Kidney (tissue), 13 donors: ENCODE measurements at regions not wholly inside any gene's neighbourhood (a gene's known extent, or its start where the extent isn't known, plus 50 kb on each side); places are given as distances from the start of the nearest gene placed in this dataset.

Experiments used
- DNase-seq, 5 donors: peaks; one replicate each; pipeline ENCODE4 v3.0.0-alpha.2; 2013 to 2020
- FAIRE-seq: peaks from 2 replicates; lab custom pipeline; 2012; peaks lifted over from hg19 to GRCh38; lab: Jason Lieb, UNC
- H3K27ac ChIP-seq, 2 donors: one replicate each; pipeline ENCODE4 v1.7.0; 2013; ENCODE audit warnings: low read depth in 2 of 2, low read length in 2 of 2, inconsistent platforms in 1 of 2
- H3K27me3 ChIP-seq: one replicate; pipeline ENCODE4 v1.7.1; 2013; ENCODE audit warnings: low read length, inconsistent platforms; ENCODE audit not compliant: control insufficient read depth, insufficient read depth
- H3K36me3 ChIP-seq, 3 donors: one replicate each; pipeline versions ENCODE4 v1.7.0 to v1.7.1; 2013; ENCODE audit warnings: low read length in 3 of 3, control low read depth in 1 of 3, inconsistent platforms in 1 of 3; ENCODE audit not compliant: insufficient read depth in 3 of 3, control insufficient read depth in 2 of 3
- H3K4me1 ChIP-seq, 3 donors: one replicate each; pipeline versions ENCODE4 v1.7.0 to v1.7.1; 2013; ENCODE audit warnings: low read length in 3 of 3, inconsistent platforms in 1 of 3, low read depth in 1 of 3; ENCODE audit not compliant: control insufficient read depth in 2 of 3, insufficient read depth in 2 of 3
- H3K4me3 ChIP-seq, 3 donors: one replicate each; pipeline versions ENCODE4 v1.7.0 to v1.8.1; 2013; ENCODE audit warnings: low read length in 3 of 3, control low read depth in 1 of 3, inconsistent platforms in 1 of 3
- H3K9ac ChIP-seq, 3 donors: one replicate each; pipeline versions ENCODE4 v1.7.0 to v1.7.1; 2013; ENCODE audit warnings: low read length in 3 of 3, control low read depth in 1 of 3, inconsistent platforms in 1 of 3
- H3K9me3 ChIP-seq, 3 donors: one replicate each; pipeline versions ENCODE4 v1.7.0 to v1.7.1; 2013; ENCODE audit warnings: low read length in 3 of 3, control low read depth in 1 of 3, inconsistent platforms in 1 of 3; ENCODE audit not compliant: control insufficient read depth in 2 of 3, insufficient read depth in 1 of 3
- CTCF ChIP-seq: IDR thresholded peaks from 3 replicates; pipeline ENCODE4 v1.5.1; 2012; ENCODE audit warnings: mild to moderate bottlenecking, moderate library complexity, borderline replicate concordance; ENCODE audit not compliant: insufficient read depth; ENCODE audit errors: extremely low read depth
- intact Hi-C: fragments of 100-400 bp; cut with DNase I; formaldehyde crosslinking; loops from one replicate; pipeline ENCODE4 v1.11.1; 2022
- donor health status: control.
- donor health status: control.
- donor health status: control.
- donor health status: control.
- donor health status: control.
- donor health status: DM: yes; HTN: yes; CAD: no.
- donor health status: Normal renal cell carcinoma (clear cell type).

GRCh38 chr18:22074282-22075070, 94.9 kb upstream of the GATA6 start:
- H3K4me3 ChIP-seq, result no peak overlapping the region
- DNase-seq (no peak), FAIRE-seq (no peak)
- no peak overlapping the region for H3K9ac ChIP-seq
- H3K4me1 ChIP-seq, result no peaks in the 10 kb centered on the region
- TF ChIP-seq CTCF, result no peak
- no peaks in the 10 kb centered on the region for H3K36me3 ChIP-seq
- intact Hi-C loops, result no loop called here
- no peaks in the 10 kb centered on the region for H3K27me3 ChIP-seq
- no peak overlapping the region for H3K27ac ChIP-seq
- no peaks in the 10 kb centered on the region for H3K9me3 ChIP-seq

- no peak for FAIRE-seq
- DNase-seq, result no peak
- H3K9ac ChIP-seq, result no peak overlapping the region
- no peak for TF ChIP-seq CTCF
- H3K27me3 ChIP-seq, result no peaks in the 10 kb centered on the region
- no peak overlapping the region for H3K27ac ChIP-seq
- no peaks in the 10 kb centered on the region for H3K9me3 ChIP-seq
- no peaks in the 10 kb centered on the region for H3K36me3 ChIP-seq
- intact Hi-C loops, result no loop called here
- H3K4me3 ChIP-seq, result no peak overlapping the region
- no peaks in the 10 kb centered on the region for H3K4me1 ChIP-seq
Measured at GRCh38 chr18:22080035-22080434, 89.4 kb upstream of the GATA6 start.

- DNase-seq, result no peak
- no peak overlapping the region for H3K9ac ChIP-seq
- FAIRE-seq, result no peak
- no peaks in the 10 kb centered on the region for H3K36me3 ChIP-seq
- H3K4me1 ChIP-seq, result no peaks in the 10 kb centered on the region
- H3K9me3 ChIP-seq, result no peaks in the 10 kb centered on the region
- intact Hi-C loops, result no loop called here
- H3K27ac ChIP-seq, result no peak overlapping the region
- TF ChIP-seq CTCF, result no peak
- H3K27me3 ChIP-seq, result no peaks in the 10 kb centered on the region
- no peak overlapping the region for H3K4me3 ChIP-seq
Measured at GRCh38 chr18:22082408-22082807, 87.0 kb upstream of the GATA6 start.
